Panc1 (cell line): ENCODE measurements at regions not wholly inside any gene's neighbourhood (a gene's known extent, or its start where the extent isn't known, plus 50 kb on each side); places are given as distances from the start of the nearest gene placed in this dataset.

Source experiments
- ATAC-seq: fragments of 200-7000 bp; cut with Tn5 transposase; 2 replicates; pipeline ENCODE4 v1.9.1; 2020; ENCODE audit warnings: mild to moderate bottlenecking, moderate library complexity
- BruUV-seq: library from RNA; stranded (reverse); fragments of 400-500 nt; replicated peaks from 2 replicates; lab custom pipeline; 2021; lab: Mats Ljungman, UMichigan
- CTCF ChIA-PET: fragments of 300-600 bp; sonication (Branson Sonifier 250); formaldehyde crosslinking; loops from one replicate; lab custom pipeline; 2022; ENCODE audit warnings: antibody characterized with exemption; lab: Charles Lee
- POLR2A ChIA-PET: fragments of 300-600 bp; sonication (Branson Sonifier 250); formaldehyde crosslinking; loops from one replicate; lab custom pipeline; 2022; ENCODE audit warnings: antibody characterized with exemption; lab: Charles Lee
- DNase-seq: peaks from one replicate; pipeline ENCODE4 v3.0.0-alpha.2; 2010; ENCODE audit warnings: low read depth, low spot score
- H3K27ac ChIP-seq: 2 replicates; pipeline ENCODE4 v1.5.1; 2011; ENCODE audit warnings: mild to moderate bottlenecking, low read length, inconsistent platforms
- H3K27me3 ChIP-seq: fragments of 200-500 bp; sonication (Bioruptor generic); 2 replicates; pipeline ENCODE4 v1.6.0; 2014; ENCODE audit warnings: low read length, inconsistent platforms; ENCODE audit not compliant: control insufficient read depth, insufficient read depth
- H3K36me3 ChIP-seq: fragments of 200-500 bp; sonication (Bioruptor generic); 2 replicates; pipeline ENCODE4 v1.5.1; 2014; ENCODE audit warnings: inconsistent platforms, mild to moderate bottlenecking, low read length, moderate library complexity; ENCODE audit not compliant: control insufficient read depth, insufficient read depth
- H3K4me1 ChIP-seq: 2 replicates; pipeline ENCODE4 v1.5.1; 2011; ENCODE audit warnings: inconsistent platforms, mild to moderate bottlenecking, low read length, moderate library complexity; ENCODE audit not compliant: control insufficient read depth, insufficient read depth
- H3K4me3 ChIP-seq, 2 experiments: 2 replicates each; pipeline ENCODE4 v1.5.1; 2011 to 2012; ENCODE audit warnings: low read depth in 2 of 2, low read length in 2 of 2, mild to moderate bottlenecking in 2 of 2, inconsistent platforms in 1 of 2, moderate library complexity in 1 of 2
- H3K9me3 ChIP-seq: fragments of 200-500 bp; sonication (Bioruptor generic); 2 replicates; pipeline ENCODE4 v1.5.1; 2014; ENCODE audit warnings: low read depth, mild to moderate bottlenecking, inconsistent platforms, low read length, moderate library complexity; ENCODE audit not compliant: control insufficient read depth, insufficient read depth
- CTCF ChIP-seq: fragments of 450-650 bp; IDR thresholded peaks from 2 replicates; pipeline ENCODE4 v1.5.1; 2017; ENCODE audit warnings: mild to moderate bottlenecking
- POLR2AphosphoS5 ChIP-seq: IDR thresholded peaks from 2 replicates; pipeline ENCODE4 v1.6.1; 2012; ENCODE audit warnings: mild to moderate bottlenecking, low read depth, low read length, moderate library complexity
- SIN3A ChIP-seq: IDR thresholded peaks from 2 replicates; pipeline ENCODE4 v1.6.1; 2012; ENCODE audit warnings: low read depth, mild to moderate bottlenecking, low read length, moderate library complexity, borderline replicate concordance; ENCODE audit not compliant: insufficient read depth
- TCF7L2 ChIP-seq: IDR thresholded peaks from 2 replicates; pipeline ENCODE4 v1.6.1; 2011; ENCODE audit warnings: mild to moderate bottlenecking, low read depth, low read length, inconsistent platforms
- in situ Hi-C: cut with HindIII; loops from 2 replicates; pipeline ENCODE4 v1.10.0; 2016; ENCODE audit warnings: low sequenced_read_pairs, low pct_unique_long_range_greater_than_20kb
- intact Hi-C: fragments of 100-400 bp; cut with micrococcal nuclease; formaldehyde crosslinking; loops from one replicate; pipeline ENCODE4 v1.10.0; 2022; ENCODE audit not compliant: unreplicated experiment
- TF ChIP-seq, protein P1 (sequence below), 2 experiments: IDR thresholded peaks; 2 replicates each; pipeline ENCODE4 v1.6.1; 2011 to 2012; ENCODE audit warnings: low read depth in 2 of 2, control low read depth in 1 of 2, low read length in 1 of 2, mild to moderate bottlenecking in 1 of 2, moderate library complexity in 1 of 2; ENCODE audit not compliant: insufficient read depth in 1 of 2

GRCh38 chr1:170365331-170365730 is 166.6 kb upstream of the GORAB start:
- CTCF ChIA-PET, result no interaction called here
- in situ Hi-C loops (no loop called here), intact Hi-C loops (no loop called here)
- Histone ChIP-seq H3K4me1 (no peaks in the 10 kb centered on the region), H3K9me3 (no peaks in the 10 kb centered on the region), H3K4me3 (no peak overlapping the region), H3K27me3 (no peaks in the 10 kb centered on the region), H3K36me3 (no peaks in the 10 kb centered on the region), H3K27ac (no peak overlapping the region)
- no peak for DNase-seq
- BruUV-seq, result no TSS peak
- POLR2A ChIA-PET, result no interaction called here
- no peak for ATAC-seq
- TF ChIP-seq CTCF (no peak), POLR2AphosphoS5 (no peak), SIN3A (no peak), TCF7L2 (no peak)
- TF ChIP-seq, protein P1, sequence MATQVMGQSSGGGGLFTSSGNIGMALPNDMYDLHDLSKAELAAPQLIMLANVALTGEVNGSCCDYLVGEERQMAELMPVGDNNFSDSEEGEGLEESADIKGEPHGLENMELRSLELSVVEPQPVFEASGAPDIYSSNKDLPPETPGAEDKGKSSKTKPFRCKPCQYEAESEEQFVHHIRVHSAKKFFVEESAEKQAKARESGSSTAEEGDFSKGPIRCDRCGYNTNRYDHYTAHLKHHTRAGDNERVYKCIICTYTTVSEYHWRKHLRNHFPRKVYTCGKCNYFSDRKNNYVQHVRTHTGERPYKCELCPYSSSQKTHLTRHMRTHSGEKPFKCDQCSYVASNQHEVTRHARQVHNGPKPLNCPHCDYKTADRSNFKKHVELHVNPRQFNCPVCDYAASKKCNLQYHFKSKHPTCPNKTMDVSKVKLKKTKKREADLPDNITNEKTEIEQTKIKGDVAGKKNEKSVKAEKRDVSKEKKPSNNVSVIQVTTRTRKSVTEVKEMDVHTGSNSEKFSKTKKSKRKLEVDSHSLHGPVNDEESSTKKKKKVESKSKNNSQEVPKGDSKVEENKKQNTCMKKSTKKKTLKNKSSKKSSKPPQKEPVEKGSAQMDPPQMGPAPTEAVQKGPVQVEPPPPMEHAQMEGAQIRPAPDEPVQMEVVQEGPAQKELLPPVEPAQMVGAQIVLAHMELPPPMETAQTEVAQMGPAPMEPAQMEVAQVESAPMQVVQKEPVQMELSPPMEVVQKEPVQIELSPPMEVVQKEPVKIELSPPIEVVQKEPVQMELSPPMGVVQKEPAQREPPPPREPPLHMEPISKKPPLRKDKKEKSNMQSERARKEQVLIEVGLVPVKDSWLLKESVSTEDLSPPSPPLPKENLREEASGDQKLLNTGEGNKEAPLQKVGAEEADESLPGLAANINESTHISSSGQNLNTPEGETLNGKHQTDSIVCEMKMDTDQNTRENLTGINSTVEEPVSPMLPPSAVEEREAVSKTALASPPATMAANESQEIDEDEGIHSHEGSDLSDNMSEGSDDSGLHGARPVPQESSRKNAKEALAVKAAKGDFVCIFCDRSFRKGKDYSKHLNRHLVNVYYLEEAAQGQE (IDR thresholded peaks at IDR 0.05; ENCODE audit: insufficient read depth in 1 of 2, low read depth in 2 of 2, low read length in 1 of 2), result no peak

DNA sequence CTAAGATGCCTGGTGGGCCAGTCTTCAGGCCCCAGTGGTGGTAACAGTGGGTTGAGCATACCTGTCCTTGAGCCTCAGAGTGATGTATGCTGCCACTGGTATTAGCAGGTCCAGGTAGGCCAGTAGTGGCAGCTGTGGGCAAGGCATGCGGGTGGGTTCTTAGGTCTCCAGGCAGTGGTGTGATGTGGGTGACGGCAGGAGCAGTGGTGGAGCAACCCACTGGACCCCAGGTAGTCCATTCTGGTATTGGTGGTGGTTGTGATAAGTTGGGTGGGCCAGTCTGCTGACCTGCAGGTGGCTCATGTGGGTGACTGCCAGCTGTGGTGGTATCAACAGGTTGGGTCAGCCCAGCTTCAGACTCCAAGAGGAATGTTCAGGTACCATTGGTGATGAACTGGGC is 165.0 kb upstream of the GORAB start:
- no TSS peak for BruUV-seq
- H3K27me3 ChIP-seq, result no peaks in the 10 kb centered on the region
- ATAC-seq, result no peak
- intact Hi-C loops (no loop called here), in situ Hi-C loops (no loop called here)
- no peak overlapping the region for H3K27ac ChIP-seq
- CTCF ChIA-PET, result no interaction called here
- TF ChIP-seq POLR2AphosphoS5 (no peak), SIN3A (no peak), TCF7L2 (no peak), CTCF (no peak)
- TF ChIP-seq, protein P1 (IDR thresholded peaks at IDR 0.05; ENCODE audit: insufficient read depth in 1 of 2, low read depth in 2 of 2, low read length in 1 of 2), result no peak
- H3K4me3 ChIP-seq, result no peak overlapping the region
- POLR2A ChIA-PET, result no interaction called here
- H3K4me1 ChIP-seq, result no peaks in the 10 kb centered on the region
- no peaks in the 10 kb centered on the region for H3K36me3 ChIP-seq
- no peak for DNase-seq
- no peaks in the 10 kb centered on the region for H3K9me3 ChIP-seq
